Central memory CD8-positive, alpha-beta T cell (primary cell): ENCODE measurements at regions not wholly inside any gene's neighbourhood (a gene's known extent, or its start where the extent isn't known, plus 50 kb on each side); places are given as distances from the start of the nearest gene placed in this dataset.

Experiments used
- ATAC-seq: fragments of 150-1000 bp; cut with Tn5 transposase; replicated peaks from 2 replicates; pipeline ENCODE4 v1.10.0; 2022; ENCODE audit warnings: mild to moderate bottlenecking, moderate FRiP score, moderate number of reproducible peaks; ENCODE audit not compliant: poor library complexity, severe bottlenecking; ENCODE audit errors: extremely low read depth
- DNase-seq, 2 donors: peaks; one replicate each; pipeline ENCODE4 v3.0.0; 2021; ENCODE audit warnings: low spot score in 2 of 2
- H3K27ac Mint-ChIP-seq: one replicate; pipeline ENCODE4 v1.8.0; 2022; ENCODE audit warnings: low read depth, mild to moderate bottlenecking, moderate library complexity, mixed read lengths
- H3K27me3 Mint-ChIP-seq: one replicate; pipeline ENCODE4 v1.8.0; 2022; ENCODE audit warnings: mixed read lengths
- H3K36me3 Mint-ChIP-seq: one replicate; pipeline ENCODE4 v1.8.0; 2022; ENCODE audit warnings: mild to moderate bottlenecking, moderate library complexity, mixed read lengths; ENCODE audit not compliant: insufficient read depth
- H3K4me1 Mint-ChIP-seq: one replicate; pipeline ENCODE4 v1.8.0; 2022; ENCODE audit warnings: mixed read lengths
- H3K4me3 Mint-ChIP-seq: one replicate; pipeline ENCODE4 v1.8.0; 2022; ENCODE audit warnings: mild to moderate bottlenecking, moderate library complexity, mixed read lengths
- H3K9me3 Mint-ChIP-seq: one replicate; pipeline ENCODE4 v1.8.0; 2022; ENCODE audit warnings: mixed read lengths

DNA sequence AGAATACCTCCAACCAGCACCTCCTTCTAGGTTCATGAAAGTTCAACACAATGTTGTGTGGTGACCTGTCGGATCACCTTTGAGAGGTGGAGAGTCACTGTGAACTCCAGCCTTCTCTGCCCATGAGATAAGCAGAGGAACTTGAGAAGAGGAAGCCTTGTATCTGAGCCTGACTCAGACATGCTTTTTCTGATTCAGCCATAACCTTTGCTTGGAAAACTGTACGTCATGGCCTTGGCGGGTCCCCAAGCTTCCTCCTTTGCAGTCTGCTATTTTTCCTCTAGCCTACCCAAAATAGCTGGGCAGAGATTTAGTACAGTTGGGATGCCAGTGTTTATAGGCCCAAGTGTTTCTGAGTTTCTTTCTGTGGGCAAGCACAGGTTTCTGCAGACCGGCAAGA lies 274.7 kb downstream of the CETN3 start:
- Mint-ChIP-seq H3K36me3 (no peaks in the 10 kb centered on the region), H3K9me3 (no peaks in the 10 kb centered on the region), H3K27ac (no peak overlapping the region), H3K4me3 (no peak overlapping the region), H3K4me1 (no peaks in the 10 kb centered on the region), H3K27me3 (no peaks in the 10 kb centered on the region)
- ATAC-seq (no peak), DNase-seq (no peak)

DNA sequence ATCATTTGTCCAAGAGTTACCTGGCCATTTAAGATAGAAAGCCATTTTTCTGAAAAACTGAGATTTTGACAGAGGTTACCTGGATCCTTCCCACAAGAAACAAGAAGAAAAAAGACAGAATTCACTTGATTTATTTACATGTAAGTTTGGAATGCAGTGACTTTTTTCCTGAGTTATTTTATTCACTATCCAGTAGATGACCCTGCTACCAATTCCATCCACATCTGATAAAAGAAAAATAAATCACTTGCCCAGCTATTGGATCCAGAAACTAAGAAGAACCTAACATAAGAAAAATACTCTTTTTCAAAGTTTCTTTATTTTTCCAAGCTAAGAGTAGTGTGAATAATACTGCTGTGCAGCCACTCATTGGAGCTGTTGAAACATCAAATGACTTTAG lies 275.2 kb downstream of the CETN3 start:
- H3K4me1 Mint-ChIP-seq: no peaks in the 10 kb centered on the region
- no peak overlapping the region for H3K4me3 Mint-ChIP-seq
- no peak overlapping the region for H3K27ac Mint-ChIP-seq
- no peak for ATAC-seq
- no peaks in the 10 kb centered on the region for H3K27me3 Mint-ChIP-seq
- no peaks in the 10 kb centered on the region for H3K36me3 Mint-ChIP-seq
- H3K9me3 Mint-ChIP-seq: peaks cover 3% of the 10 kb centered on the region
- DNase-seq: no peak

DNA sequence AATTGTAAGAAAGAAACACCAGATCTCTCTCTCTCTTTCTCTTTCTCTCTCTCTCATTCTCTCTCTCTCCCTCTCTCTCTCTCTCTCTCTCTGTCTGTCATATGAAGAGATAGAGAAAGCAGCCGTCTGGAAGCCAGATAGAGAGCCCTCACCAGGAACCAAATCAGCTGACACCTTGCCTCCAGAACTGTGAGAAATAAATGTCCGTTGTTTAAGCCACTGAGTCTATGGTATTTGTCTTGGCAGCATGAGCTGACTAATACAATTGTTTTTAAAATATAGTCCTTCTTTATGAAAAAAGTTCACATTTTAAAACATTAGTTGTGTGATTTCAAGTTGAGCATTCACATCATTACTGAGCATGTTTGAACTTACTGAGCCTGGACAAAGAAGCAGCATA lies 275.6 kb downstream of the CETN3 start:
- H3K4me1 Mint-ChIP-seq: no peaks in the 10 kb centered on the region
- no peaks in the 10 kb centered on the region for H3K27me3 Mint-ChIP-seq
- ATAC-seq: no peak

DNA sequence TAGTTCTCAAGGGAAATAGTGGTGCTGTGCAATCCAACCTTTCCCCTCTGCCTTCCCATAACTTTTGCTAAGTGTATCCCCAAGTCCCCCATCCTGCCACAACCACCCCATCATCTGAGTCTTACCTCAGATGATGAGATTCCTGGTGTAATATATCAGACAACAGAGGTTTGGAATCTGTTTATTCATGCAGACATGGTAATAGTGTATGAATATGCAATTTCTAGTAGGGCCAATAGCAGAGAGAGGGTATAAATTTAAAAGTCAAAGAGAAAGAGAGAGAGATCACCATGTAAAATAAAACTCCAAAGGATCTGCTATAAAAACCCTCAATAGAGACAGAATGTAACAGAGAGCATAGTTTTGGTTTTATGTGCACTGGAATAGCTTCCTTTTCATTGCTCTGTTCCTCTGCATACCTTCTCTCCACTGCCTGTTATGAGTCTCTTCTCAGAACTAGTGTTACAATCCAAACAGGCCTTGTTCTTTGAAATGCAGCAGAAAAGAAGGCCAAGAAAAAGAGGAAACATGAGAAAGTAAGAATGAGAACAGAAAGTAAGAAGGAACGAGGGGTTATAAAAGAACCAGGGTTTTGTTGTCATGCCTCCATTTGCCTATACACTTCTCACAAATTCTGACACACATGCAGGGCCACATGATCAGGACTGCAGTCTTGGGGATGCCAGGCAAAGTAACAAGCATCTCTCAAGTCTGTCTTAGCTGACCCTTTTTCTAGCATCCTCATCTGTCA lies 278.0 kb downstream of the CETN3 start:
- DNase-seq: no peak
- ATAC-seq: no peak
- H3K27me3 Mint-ChIP-seq: no peaks in the 10 kb centered on the region
- H3K27ac Mint-ChIP-seq: no peak overlapping the region
- H3K4me3 Mint-ChIP-seq: no peak overlapping the region
- H3K36me3 Mint-ChIP-seq: no peaks in the 10 kb centered on the region
- peaks cover 5% of the 10 kb centered on the region for H3K9me3 Mint-ChIP-seq
- H3K4me1 Mint-ChIP-seq: no peaks in the 10 kb centered on the region

More for the DNA sequence above, 275.6 kb downstream of the CETN3 start:
- H3K4me3 Mint-ChIP-seq: no peak overlapping the region
- peaks cover 5% of the 10 kb centered on the region for H3K9me3 Mint-ChIP-seq
- H3K36me3 Mint-ChIP-seq: no peaks in the 10 kb centered on the region
- H3K27ac Mint-ChIP-seq: no peak overlapping the region
- no peak for DNase-seq

DNA sequence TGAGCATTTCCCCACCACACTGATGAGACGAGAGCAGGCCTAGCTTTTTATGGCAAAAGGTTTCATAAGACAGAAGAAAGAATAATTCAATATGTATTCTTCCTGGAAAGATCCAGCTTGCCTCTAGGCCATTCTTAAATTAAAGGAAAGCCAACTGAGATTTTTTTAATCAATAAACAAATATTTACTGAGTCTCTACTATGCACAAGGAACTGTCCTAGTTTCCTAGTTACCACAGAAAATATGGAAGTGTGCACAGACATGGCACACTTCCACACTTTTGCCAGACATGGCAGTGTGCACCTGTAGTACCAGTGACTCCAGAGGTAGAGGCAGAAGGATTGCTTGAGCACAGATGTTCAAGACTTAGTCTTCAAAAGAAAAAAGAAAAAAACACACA lies 281.0 kb downstream of the CETN3 start:
- DNase-seq (no peak), ATAC-seq (no peak)
- Mint-ChIP-seq H3K4me3 (no peak overlapping the region), H3K27ac (no peak overlapping the region), H3K27me3 (no peaks in the 10 kb centered on the region), H3K36me3 (no peaks in the 10 kb centered on the region), H3K4me1 (no peaks in the 10 kb centered on the region), H3K9me3 (peaks cover 5% of the 10 kb centered on the region)

DNA sequence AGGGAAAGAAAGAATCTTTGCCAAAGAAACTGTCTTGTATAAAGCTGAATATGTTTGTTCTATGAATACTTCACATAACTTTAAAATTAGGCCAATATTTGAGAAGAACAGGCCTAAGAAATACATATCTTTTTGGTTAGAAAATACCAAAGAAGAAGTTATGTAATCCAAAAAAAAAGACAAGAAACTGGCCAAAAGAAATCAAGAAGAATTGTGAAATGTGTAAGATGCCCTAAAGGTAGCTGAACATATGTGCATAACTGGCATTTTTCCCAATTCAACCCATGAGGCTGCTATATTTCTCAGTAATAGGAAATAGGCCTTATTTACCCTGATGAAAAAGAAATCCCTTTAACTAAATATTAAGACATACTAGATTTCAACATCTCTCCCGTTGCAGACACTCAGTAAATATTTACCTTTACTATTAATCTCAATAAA lies 290.0 kb downstream of the CETN3 start:
- H3K4me3 Mint-ChIP-seq: no peak overlapping the region
- no peaks in the 10 kb centered on the region for H3K4me1 Mint-ChIP-seq
- peaks cover 7% of the 10 kb centered on the region for H3K9me3 Mint-ChIP-seq
- H3K36me3 Mint-ChIP-seq: no peaks in the 10 kb centered on the region
- H3K27ac Mint-ChIP-seq: no peak overlapping the region
- H3K27me3 Mint-ChIP-seq: no peaks in the 10 kb centered on the region
- no peak for ATAC-seq
- no peak for DNase-seq

DNA sequence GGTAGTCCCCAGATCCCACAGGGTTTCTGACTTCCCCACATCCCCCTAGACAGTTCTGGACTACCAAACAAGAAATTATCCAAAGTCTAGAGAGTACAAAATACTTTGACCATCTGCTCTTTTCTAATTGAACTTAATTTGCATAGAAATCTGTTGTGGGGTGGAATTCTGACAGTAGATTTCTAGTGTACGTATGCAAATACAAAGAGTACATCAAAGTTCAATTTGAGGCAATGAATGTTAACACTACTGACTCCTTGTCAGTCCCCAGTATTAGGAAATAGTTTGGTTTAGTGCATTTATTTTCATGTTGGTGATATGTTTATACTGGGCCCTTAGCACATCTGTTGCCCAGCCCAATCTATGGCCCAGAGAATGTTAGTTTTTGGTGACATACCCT lies 292.6 kb downstream of the CETN3 start:
- no peaks in the 10 kb centered on the region for H3K4me1 Mint-ChIP-seq
- H3K36me3 Mint-ChIP-seq: no peaks in the 10 kb centered on the region
- DNase-seq (no peak), ATAC-seq (no peak)
- peaks cover 9% of the 10 kb centered on the region for H3K9me3 Mint-ChIP-seq
- H3K27me3 Mint-ChIP-seq: no peaks in the 10 kb centered on the region
- H3K27ac Mint-ChIP-seq: no peak overlapping the region
- H3K4me3 Mint-ChIP-seq: no peak overlapping the region

DNA sequence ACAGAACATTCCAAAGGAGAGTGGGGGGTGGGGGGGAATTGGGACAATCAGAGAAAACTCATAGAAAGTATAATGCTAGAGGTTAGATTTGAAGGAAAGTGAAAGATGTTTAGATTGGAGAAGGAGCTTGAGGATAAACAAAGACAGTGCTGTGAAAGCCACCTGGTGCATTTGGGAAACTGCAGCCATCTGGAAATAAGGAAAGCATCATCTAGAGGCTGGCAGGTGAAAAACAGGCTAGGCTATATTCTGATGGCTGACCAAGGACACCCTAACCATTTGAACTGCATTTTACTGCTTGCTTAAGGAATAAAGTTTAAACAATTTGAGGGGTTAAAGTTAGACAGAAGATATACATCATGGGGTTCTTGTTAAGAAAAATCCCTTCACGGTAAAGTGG lies 296.4 kb downstream of the CETN3 start:
- Mint-ChIP-seq H3K4me1 (no peaks in the 10 kb centered on the region), H3K27me3 (no peaks in the 10 kb centered on the region), H3K4me3 (no peak overlapping the region), H3K9me3 (peaks cover 7% of the 10 kb centered on the region), H3K27ac (no peak overlapping the region), H3K36me3 (no peaks in the 10 kb centered on the region)
- ATAC-seq: no peak
- no peak for DNase-seq

DNA sequence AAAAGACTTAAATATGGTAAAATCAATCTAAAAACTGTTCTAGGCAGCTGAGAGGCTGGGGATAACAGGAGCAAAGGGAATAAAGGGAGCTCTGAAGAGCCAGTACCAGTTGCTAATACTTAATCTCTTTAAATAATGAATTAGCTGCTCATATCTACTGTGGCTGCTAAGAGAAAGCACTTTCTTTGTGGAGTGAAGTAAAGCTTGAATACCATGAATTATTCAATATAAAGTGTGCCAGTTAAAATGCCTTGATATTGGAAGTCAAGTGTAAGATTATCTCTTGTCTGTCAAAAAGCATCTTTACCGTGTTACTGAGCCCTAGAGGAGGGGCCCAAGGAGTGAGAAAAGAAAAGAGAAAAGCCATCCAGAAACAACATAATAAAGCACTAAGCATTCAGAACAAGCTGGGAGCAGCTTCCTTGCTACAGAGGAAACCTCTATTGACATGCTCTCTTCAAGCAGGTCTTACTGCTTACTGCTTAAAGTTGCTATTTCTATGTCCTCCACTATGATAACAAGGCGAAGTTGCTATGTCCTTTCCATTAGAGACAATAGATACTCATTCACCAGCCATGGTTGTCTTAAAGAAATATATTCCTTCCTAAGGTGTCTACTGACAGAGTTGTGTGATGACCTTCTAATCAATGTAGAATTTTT lies 297.4 kb downstream of the CETN3 start:
- Mint-ChIP-seq H3K9me3 (peaks cover 7% of the 10 kb centered on the region), H3K4me3 (no peak overlapping the region), H3K36me3 (no peaks in the 10 kb centered on the region), H3K27ac (no peak overlapping the region), H3K4me1 (no peaks in the 10 kb centered on the region), H3K27me3 (no peaks in the 10 kb centered on the region)
- DNase-seq: no peak
- ATAC-seq: no peak

DNA sequence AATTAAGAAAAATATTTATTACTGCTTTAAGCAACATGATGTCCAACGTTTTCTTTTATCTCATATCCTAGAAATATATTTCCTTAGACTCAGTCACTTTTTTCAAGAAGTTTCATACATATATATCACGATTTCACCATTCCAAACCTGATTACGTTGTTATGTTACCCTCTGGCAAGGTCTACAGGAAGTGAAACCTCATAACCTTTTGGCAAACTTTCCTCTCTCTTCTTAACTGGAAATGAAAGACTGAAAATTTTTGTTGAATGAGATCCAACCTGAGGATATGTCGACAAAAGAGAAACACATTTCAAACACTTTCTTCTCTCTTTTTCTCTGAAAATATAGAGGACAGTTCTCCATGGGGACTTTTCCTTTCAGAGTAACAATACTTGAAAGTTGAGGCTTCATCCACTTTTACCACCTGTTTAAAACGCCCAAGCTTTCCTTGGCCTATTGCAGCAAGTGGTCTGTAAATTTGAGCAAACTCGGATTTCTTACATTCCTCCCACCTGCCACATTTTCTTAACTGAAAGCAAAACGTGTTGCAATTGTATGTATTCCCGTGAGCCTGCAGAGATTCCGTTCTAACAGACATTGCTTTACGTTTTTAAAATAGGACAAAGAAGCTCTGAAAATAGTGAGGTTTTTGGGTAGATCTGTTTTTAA lies 298.1 kb downstream of the CETN3 start:
- DNase-seq: no peak
- Mint-ChIP-seq H3K27ac (no peak overlapping the region), H3K9me3 (peaks cover 7% of the 10 kb centered on the region), H3K36me3 (no peaks in the 10 kb centered on the region), H3K4me3 (no peak overlapping the region), H3K4me1 (no peaks in the 10 kb centered on the region), H3K27me3 (no peaks in the 10 kb centered on the region)
- ATAC-seq: no peak

DNA sequence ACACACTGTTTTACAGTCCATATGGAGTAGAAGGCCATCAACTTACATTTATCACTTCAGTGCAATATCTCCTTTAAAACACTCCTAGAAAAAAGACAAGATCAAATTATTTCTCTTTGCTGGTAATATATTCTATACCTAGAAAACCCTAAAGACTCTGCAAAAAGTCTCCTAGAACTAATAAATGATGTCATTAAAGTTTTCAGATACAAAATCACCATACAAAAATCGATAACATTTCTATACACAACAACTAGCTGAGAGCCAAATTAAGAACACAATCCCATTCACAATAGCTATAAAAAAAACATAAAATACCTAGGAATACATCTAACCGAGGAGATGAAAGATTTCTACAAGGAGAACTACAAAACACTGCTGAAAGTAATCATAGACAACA lies 300.3 kb downstream of the CETN3 start:
- H3K9me3 Mint-ChIP-seq: peaks cover 13% of the 10 kb centered on the region
- H3K4me1 Mint-ChIP-seq: no peaks in the 10 kb centered on the region

DNA sequence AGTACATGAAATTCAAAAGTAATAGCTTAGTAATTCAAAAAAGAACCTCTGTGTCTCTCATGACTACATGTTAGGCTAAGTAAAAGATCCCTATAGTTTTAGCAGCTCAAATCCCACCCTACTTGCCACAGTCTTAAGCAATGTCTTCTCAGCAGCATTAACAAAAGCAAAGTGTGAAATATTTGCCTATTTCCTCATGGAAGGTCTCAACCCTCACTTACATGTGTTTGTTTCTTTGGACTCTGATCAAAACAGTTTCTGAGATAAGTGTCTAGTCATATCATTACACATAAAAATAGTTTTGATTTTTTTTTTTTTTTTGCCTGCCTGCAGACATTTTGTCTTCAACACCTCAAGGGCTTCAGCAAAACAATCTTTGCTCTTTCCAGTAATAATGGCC lies 310.5 kb downstream of the CETN3 start:
- no peaks in the 10 kb centered on the region for H3K4me1 Mint-ChIP-seq
- H3K9me3 Mint-ChIP-seq: peaks cover 13% of the 10 kb centered on the region
- no peak overlapping the region for H3K27ac Mint-ChIP-seq
- ATAC-seq (no peak), DNase-seq (no peak)
- no peaks in the 10 kb centered on the region for H3K27me3 Mint-ChIP-seq
- H3K36me3 Mint-ChIP-seq: no peaks in the 10 kb centered on the region
- no peak overlapping the region for H3K4me3 Mint-ChIP-seq

More for the DNA sequence above, 300.3 kb downstream of the CETN3 start:
- DNase-seq (no peak), ATAC-seq (no peak)
- Mint-ChIP-seq H3K4me3 (no peak overlapping the region), H3K27me3 (no peaks in the 10 kb centered on the region), H3K36me3 (no peaks in the 10 kb centered on the region), H3K27ac (no peak overlapping the region)

DNA sequence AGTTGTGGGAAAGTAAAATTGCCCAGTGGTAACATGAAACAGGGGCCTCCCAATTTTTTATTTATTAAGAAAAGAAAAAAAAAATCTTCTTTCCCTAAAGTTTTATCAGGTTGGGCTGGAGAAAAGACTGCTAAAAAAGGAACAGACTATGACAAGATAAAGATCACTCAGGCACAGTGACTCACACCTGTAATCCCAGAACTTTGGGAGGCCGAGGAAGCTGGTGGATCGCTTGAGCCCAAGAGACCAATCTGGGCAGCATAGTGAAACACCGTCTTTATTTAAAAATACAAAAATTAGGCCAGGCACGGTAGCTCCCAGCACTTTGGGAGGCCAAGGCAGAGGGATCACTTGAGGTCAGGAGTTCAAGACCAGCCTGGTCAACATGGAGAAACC lies 312.5 kb downstream of the CETN3 start:
- no peak for DNase-seq
- Mint-ChIP-seq H3K27ac (no peak overlapping the region), H3K36me3 (no peaks in the 10 kb centered on the region), H3K9me3 (peaks cover 13% of the 10 kb centered on the region), H3K27me3 (no peaks in the 10 kb centered on the region), H3K4me1 (no peaks in the 10 kb centered on the region), H3K4me3 (no peak overlapping the region)
- no peak for ATAC-seq
